GM21381 (cell line): ENCODE measurements at regions not wholly inside any gene's neighbourhood (a gene's known extent, or its start where the extent isn't known, plus 50 kb on each side); places are given as distances from the start of the nearest gene placed in this dataset.

Experiments used
- ATAC-seq: cut with Tn5 transposase; IDR thresholded peaks from one replicate; pipeline ENCODE4 v1.9.1; 2021; ENCODE audit warnings: mild to moderate bottlenecking, moderate library complexity; ENCODE audit not compliant: unreplicated experiment

- no peak for ATAC-seq
Observed at GRCh38 chr10:125284875-125285597, 124.7 kb upstream of the CTBP2 start.

GRCh38 chr10:125283836-125284614, 123.7 kb upstream of the CTBP2 start:
- no peak for ATAC-seq

GRCh38 chr10:125283191-125283835, 123.0 kb upstream of the CTBP2 start:
- no peak for ATAC-seq

- ATAC-seq = no peak
Observed at GRCh38 chr10:125281091-125281490, 120.7 kb upstream of the CTBP2 start.

GRCh38 chr10:125276133-125276532, 115.8 kb upstream of the CTBP2 start:
- no peak for ATAC-seq

- ATAC-seq = no peak
Observed at GRCh38 chr10:125274961-125275360, 114.6 kb upstream of the CTBP2 start.

- no peak for ATAC-seq
Observed at GRCh38 chr10:125273023-125273422, 112.7 kb upstream of the CTBP2 start.

- ATAC-seq = no peak
Observed at GRCh38 chr10:125269716-125270115, 109.4 kb upstream of the CTBP2 start.

GRCh38 chr10:125266966-125267365, 106.6 kb upstream of the CTBP2 start:
- ATAC-seq = no peak

GRCh38 chr10:125266541-125266940, 106.2 kb upstream of the CTBP2 start:
- ATAC-seq = no peak

- ATAC-seq = no peak
Observed at GRCh38 chr10:125265579-125265955, 105.2 kb upstream of the CTBP2 start.

- no peak for ATAC-seq
Observed at GRCh38 chr10:125264757-125265578, 104.6 kb upstream of the CTBP2 start.

GRCh38 chr10:125264091-125264490, 103.7 kb upstream of the CTBP2 start:
- no peak for ATAC-seq

GRCh38 chr10:125263551-125263950, 103.2 kb upstream of the CTBP2 start:
- no peak for ATAC-seq

- ATAC-seq = no peak
Observed at GRCh38 chr10:125262920-125263319, 102.6 kb upstream of the CTBP2 start.

GRCh38 chr10:125262409-125262808, 102.0 kb upstream of the CTBP2 start:
- ATAC-seq = no peak

- no peak for ATAC-seq
Observed at GRCh38 chr10:125261491-125262186, 101.3 kb upstream of the CTBP2 start.

GRCh38 chr10:125260260-125260659, 99.9 kb upstream of the CTBP2 start:
- no peak for ATAC-seq

GRCh38 chr10:125259651-125260050, 99.3 kb upstream of the CTBP2 start:
- no peak for ATAC-seq

GRCh38 chr10:125258676-125259075, 98.3 kb upstream of the CTBP2 start:
- no peak for ATAC-seq
